H1 (cell line): ENCODE measurements at regions not wholly inside any gene's neighbourhood (a gene's known extent, or its start where the extent isn't known, plus 50 kb on each side); places are given as distances from the start of the nearest gene placed in this dataset.

ENCODE experiments used
- CTCF ChIA-PET: fragments of 300-600 bp; sonication (Branson Sonifier 250); formaldehyde crosslinking; loops from one replicate; lab custom pipeline; 2021; ENCODE audit not compliant: partially characterized antibody; lab: Charles Lee
- POLR2A ChIA-PET: fragments of 300-600 bp; sonication (Branson Sonifier 250); formaldehyde crosslinking; loops from one replicate; lab custom pipeline; 2021; ENCODE audit warnings: inconsistent platforms; ENCODE audit not compliant: partially characterized antibody; lab: Charles Lee
- DNase-seq, 2 experiments: peaks; one replicate each; pipeline versions ENCODE4 v3.0.0 to v3.0.0-alpha.2; 2010 to 2022; ENCODE audit warnings: low spot score in 2 of 2, low read depth in 1 of 2, mixed read lengths in 1 of 2
- FAIRE-seq: peaks from 2 replicates; lab custom pipeline; 2011; peaks lifted over from hg19 to GRCh38; lab: Jason Lieb, UNC
- H2AFZ ChIP-seq: 2 replicates; pipeline ENCODE4 v1.8.1; 2012; ENCODE audit warnings: low read length, inconsistent platforms
- H2AK5ac ChIP-seq: 2 replicates; pipeline ENCODE4 v1.6.1; 2013; ENCODE audit warnings: low read depth, low read length
- H2BK120ac ChIP-seq: replicated peaks from 2 replicates; pipeline ENCODE3; 2013; ENCODE audit warnings: low read depth, low read length, inconsistent platforms
- H2BK12ac ChIP-seq: 2 replicates; pipeline ENCODE4 v1.6.1; 2013; ENCODE audit warnings: low read depth, low read length
- H2BK15ac ChIP-seq: 2 replicates; pipeline ENCODE4 v1.6.1; 2013; ENCODE audit warnings: low read length
- H2BK20ac ChIP-seq: 2 replicates; pipeline ENCODE4 v1.6.1; 2013; ENCODE audit warnings: low read length
- H2BK5ac ChIP-seq: 2 replicates; pipeline ENCODE4 v1.6.1; 2013; ENCODE audit warnings: low read depth, low read length
- H3K14ac ChIP-seq: 2 replicates; pipeline ENCODE4 v1.6.1; 2013; ENCODE audit warnings: inconsistent platforms; ENCODE audit not compliant: insufficient read length
- H3K18ac ChIP-seq: 2 replicates; pipeline ENCODE4 v1.6.1; 2013; ENCODE audit warnings: low read length; ENCODE audit errors: extremely low read depth
- H3K23ac ChIP-seq: 2 replicates; pipeline ENCODE4 v1.6.1; 2013; ENCODE audit warnings: inconsistent platforms; ENCODE audit not compliant: insufficient read length
- H3K23me2 ChIP-seq: 2 replicates; pipeline ENCODE4 v1.6.1; 2013; ENCODE audit warnings: low read depth, low read length
- H3K27ac ChIP-seq: 2 replicates; pipeline ENCODE4 v1.6.1; 2011; ENCODE audit warnings: low read depth, low read length, inconsistent platforms
- H3K27me3 ChIP-seq, 4 experiments: replicated peaks in 1 of 4; 1 replicate in 1 of 4; 2 replicates in 3 of 4; pipeline versions ENCODE4 v1.6.1 to v1.8.1; 2011 to 2013; ENCODE audit warnings: low read length in 3 of 4, mild to moderate bottlenecking in 3 of 4, inconsistent platforms in 2 of 4, mixed read lengths in 2 of 4, moderate library complexity in 1 of 4; ENCODE audit not compliant: control insufficient read depth in 3 of 4, insufficient read depth in 3 of 4; ENCODE audit errors: extremely low read depth in 1 of 4
- H3K36me3 ChIP-seq, 4 experiments: 2 replicates each; pipeline versions ENCODE4 v1.6.1 to v1.8.1; 2011 to 2013; ENCODE audit warnings: mild to moderate bottlenecking in 4 of 4, low read length in 3 of 4, moderate library complexity in 2 of 4, control low read depth in 1 of 4, inconsistent platforms in 1 of 4; ENCODE audit not compliant: insufficient read depth in 4 of 4, control insufficient read depth in 2 of 4
- H3K4ac ChIP-seq: replicated peaks from 2 replicates; pipeline ENCODE3; 2013; ENCODE audit warnings: low read length, low read depth, mixed read lengths, inconsistent platforms; ENCODE audit not compliant: insufficient read length
- H3K4me1 ChIP-seq, 4 experiments: replicated peaks in 1 of 4; 1 replicate in 1 of 4; 2 replicates in 3 of 4; pipeline versions ENCODE4 v1.6.1 to v1.8.1; 2011 to 2013; ENCODE audit warnings: low read length in 3 of 4, inconsistent platforms in 2 of 4, mixed read lengths in 1 of 4; ENCODE audit not compliant: insufficient read depth in 4 of 4, control insufficient read depth in 3 of 4
- H3K4me2 ChIP-seq, 2 experiments: 2 replicates each; pipeline versions ENCODE4 v1.6.1 to v1.8.1; 2011 to 2013; ENCODE audit warnings: low read depth in 2 of 2, low read length in 2 of 2, control low read depth in 1 of 2, inconsistent platforms in 1 of 2, mild to moderate bottlenecking in 1 of 2; ENCODE audit not compliant: insufficient read depth in 1 of 2
- H3K4me3 ChIP-seq, 4 experiments: fragments of 200-600, 300-600 bp in 1 of 4; sonication (generic), shearing (Covaris generic), sonication (Bioruptor Twin) in 1 of 4; 2 replicates each; pipeline versions ENCODE4 v1.5.1 to v1.8.1; 2011 to 2016; ENCODE audit warnings: low read length in 4 of 4, low read depth in 3 of 4, control low read depth in 2 of 4, inconsistent platforms in 2 of 4, mild to moderate bottlenecking in 2 of 4, mixed read lengths in 1 of 4, moderate library complexity in 1 of 4; ENCODE audit not compliant: insufficient read depth in 2 of 4; ENCODE audit errors: extremely low read depth in 1 of 4
- H3K56ac ChIP-seq: replicated peaks from 2 replicates; pipeline ENCODE3; 2013; ENCODE audit warnings: low read depth, mild to moderate bottlenecking, mixed read lengths, low read length, inconsistent platforms; ENCODE audit not compliant: insufficient read length
- H3K79me1 ChIP-seq: 2 replicates; pipeline ENCODE4 v1.6.1; 2013; ENCODE audit warnings: low read depth, low read length, control low read depth
- H3K79me2 ChIP-seq, 2 experiments: 2 replicates each; pipeline versions ENCODE4 v1.6.1 to v1.8.1; 2012 to 2013; ENCODE audit warnings: low read length in 2 of 2, mild to moderate bottlenecking in 2 of 2, inconsistent platforms in 1 of 2; ENCODE audit not compliant: insufficient read depth in 2 of 2, control insufficient read depth in 1 of 2
- H3K9ac ChIP-seq, 4 experiments: replicated peaks in 1 of 4; 1 replicate in 1 of 4; 2 replicates in 3 of 4; pipeline versions ENCODE4 v1.6.1 to v1.8.1; 2011 to 2013; ENCODE audit warnings: low read depth in 3 of 4, low read length in 3 of 4, control low read depth in 2 of 4, mild to moderate bottlenecking in 2 of 4, moderate library complexity in 2 of 4, inconsistent platforms in 1 of 4; ENCODE audit errors: extremely low read depth in 1 of 4
- H3K9me3 ChIP-seq, 2 experiments: 2 replicates each; pipeline versions ENCODE4 v1.6.1 to v1.8.1; 2012 to 2013; ENCODE audit warnings: mild to moderate bottlenecking in 2 of 2, moderate library complexity in 2 of 2, control low read depth in 1 of 2, inconsistent platforms in 1 of 2, low read depth in 1 of 2, low read length in 1 of 2, mixed read lengths in 1 of 2; ENCODE audit not compliant: insufficient read depth in 2 of 2
- H4K20me1 ChIP-seq, 2 experiments: replicated peaks in 1 of 2; 2 replicates each; pipeline versions ENCODE3 to v1.8.1; 2011 to 2013; ENCODE audit warnings: inconsistent platforms in 2 of 2, low read length in 2 of 2, mild to moderate bottlenecking in 1 of 2; ENCODE audit not compliant: insufficient read depth in 2 of 2, control insufficient read depth in 1 of 2
- H4K5ac ChIP-seq: 2 replicates; pipeline ENCODE4 v1.6.1; 2013; ENCODE audit warnings: low read length, low read depth, mixed read lengths, inconsistent platforms; ENCODE audit not compliant: insufficient read length
- H4K8ac ChIP-seq: 2 replicates; pipeline ENCODE4 v1.8.0; 2013; ENCODE audit warnings: mild to moderate bottlenecking, moderate library complexity, low read length, inconsistent platforms; ENCODE audit not compliant: insufficient read depth; ENCODE audit errors: extremely low read depth
- H4K91ac ChIP-seq: replicated peaks from 2 replicates; pipeline ENCODE3; 2013; ENCODE audit warnings: low read length, mixed read lengths, inconsistent platforms; ENCODE audit not compliant: insufficient read length
- RAD21 ChIP-seq, 2 experiments: IDR thresholded peaks in 1 of 2; conservative IDR thresholded peaks in 1 of 2; 2 replicates each; pipeline ENCODE4 v1.6.1; 2011; ENCODE audit warnings: low read depth in 2 of 2, low read length in 2 of 2, improper control_type of control experiment in 1 of 2, inconsistent platforms in 1 of 2, mild to moderate bottlenecking in 1 of 2, moderate library complexity in 1 of 2
- WGBS, 2 experiments: shearing (Covaris generic) in 1 of 2; methylation state at CpG; one replicate each; pipeline versions ENCODE4 v1.1.6 to v1.1.7; 2013 to 2015; ENCODE audit warnings: low lambda C conversion rate in 2 of 2, mixed read lengths in 2 of 2, inconsistent platforms in 1 of 2, low coverage in 1 of 2, missing lambda C conversion rate in 1 of 2; ENCODE audit not compliant: insufficient replicate concordance in 2 of 2, insufficient coverage in 1 of 2, insufficient read length in 1 of 2; ENCODE audit errors: extremely low coverage in 1 of 2, missing lambda C conversion rate in 1 of 2; 5-methylcytosine and 5-hydroxymethylcytosine counted together

- Histone ChIP-seq H3K4me2 (no peak overlapping the region), H2AFZ (no peak overlapping the region), H3K23me2 (no peaks in the 10 kb centered on the region), H3K27me3 (no peaks in the 10 kb centered on the region), H2BK12ac (no peak overlapping the region), H3K4ac (no peak overlapping the region), H2BK120ac (no peak overlapping the region), H3K36me3 (no peaks in the 10 kb centered on the region), H4K8ac (no peak overlapping the region), H2BK20ac (no peak overlapping the region), H3K79me2 (no peaks in the 10 kb centered on the region), H4K20me1 (no peaks in the 10 kb centered on the region), H4K91ac (no peak overlapping the region), H3K18ac (no peak overlapping the region), H2BK15ac (no peak overlapping the region), H3K56ac (no peak overlapping the region), H4K5ac (no peak overlapping the region), H3K9me3 (no peaks in the 10 kb centered on the region), H3K4me1 (no peaks in the 10 kb centered on the region), H2AK5ac (no peak overlapping the region), H3K79me1 (no peaks in the 10 kb centered on the region), H3K4me3 (no peak overlapping the region), H3K14ac (no peak overlapping the region), H2BK5ac (no peak overlapping the region), H3K23ac (no peak overlapping the region), H3K27ac (no peak overlapping the region), H3K9ac (no peak overlapping the region)
- FAIRE-seq (no peak), DNase-seq (no peak)
- 96% methylated on average over 1 of the region's 1 CpG; no CpG with 5 or more reads in 1 of the 2 experiments for WGBS, 2 experiments
- ChIA-PET CTCF (no interaction called here), POLR2A (no interaction called here)
- no peak for TF ChIP-seq RAD21 (IDR thresholded peaks at IDR 0.05 in 1 of 2, conservative IDR thresholded peaks at IDR 0.05 in 1 of 2; ENCODE audit: low read depth in 2 of 2, low read length in 2 of 2)
Measured at GRCh38 chr1:194821091-194821490, 1634.7 kb upstream of the B3GALT2 start.
